ENCODE measurements at regions not wholly inside any gene's neighbourhood (a gene's known extent, or its start where the extent isn't known, plus 50 kb on each side); places are given as distances from the start of the nearest gene placed in this dataset.
"Not testable (repeated sequence)": the region's sequence is repeated elsewhere in the genome, so short reads cannot be mapped to it uniquely, and the experiment has no call there.

DNA sequence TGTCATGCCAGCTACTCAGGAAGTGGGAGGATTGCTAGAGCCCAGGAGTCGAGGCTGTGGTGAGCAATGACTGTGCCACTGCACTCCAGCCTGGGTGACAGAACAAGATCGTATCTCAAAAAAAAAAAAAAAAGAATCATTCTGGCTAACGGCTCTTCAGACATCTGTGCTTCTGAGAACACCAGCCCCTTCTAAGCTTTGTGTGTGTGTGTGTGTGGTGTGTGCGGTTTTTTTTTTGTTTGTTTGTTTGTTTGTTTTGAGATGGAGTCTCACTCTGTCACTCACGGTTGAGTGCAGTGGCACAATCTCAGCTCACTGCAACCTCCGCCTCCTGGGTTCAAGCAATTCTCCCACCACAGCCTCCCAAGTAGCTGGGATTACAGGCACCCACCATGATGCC, 79.4 kb upstream of the DRD5 start:
- TF ChIP-seq, protein P1, sequence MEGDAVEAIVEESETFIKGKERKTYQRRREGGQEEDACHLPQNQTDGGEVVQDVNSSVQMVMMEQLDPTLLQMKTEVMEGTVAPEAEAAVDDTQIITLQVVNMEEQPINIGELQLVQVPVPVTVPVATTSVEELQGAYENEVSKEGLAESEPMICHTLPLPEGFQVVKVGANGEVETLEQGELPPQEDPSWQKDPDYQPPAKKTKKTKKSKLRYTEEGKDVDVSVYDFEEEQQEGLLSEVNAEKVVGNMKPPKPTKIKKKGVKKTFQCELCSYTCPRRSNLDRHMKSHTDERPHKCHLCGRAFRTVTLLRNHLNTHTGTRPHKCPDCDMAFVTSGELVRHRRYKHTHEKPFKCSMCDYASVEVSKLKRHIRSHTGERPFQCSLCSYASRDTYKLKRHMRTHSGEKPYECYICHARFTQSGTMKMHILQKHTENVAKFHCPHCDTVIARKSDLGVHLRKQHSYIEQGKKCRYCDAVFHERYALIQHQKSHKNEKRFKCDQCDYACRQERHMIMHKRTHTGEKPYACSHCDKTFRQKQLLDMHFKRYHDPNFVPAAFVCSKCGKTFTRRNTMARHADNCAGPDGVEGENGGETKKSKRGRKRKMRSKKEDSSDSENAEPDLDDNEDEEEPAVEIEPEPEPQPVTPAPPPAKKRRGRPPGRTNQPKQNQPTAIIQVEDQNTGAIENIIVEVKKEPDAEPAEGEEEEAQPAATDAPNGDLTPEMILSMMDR (IDR thresholded peaks at IDR 0.05; ENCODE audit: insufficient read depth, low read depth, low read length) = not testable (repeated sequence)
- TF ChIP-seq EZH2 (IDR thresholded peaks at IDR 0.05; ENCODE audit: insufficient read depth, low read length) = not testable (repeated sequence)
